ENCODE measurements at regions not wholly inside any gene's neighbourhood (a gene's known extent, or its start where the extent isn't known, plus 50 kb on each side); places are given as distances from the start of the nearest gene placed in this dataset.

DNA sequence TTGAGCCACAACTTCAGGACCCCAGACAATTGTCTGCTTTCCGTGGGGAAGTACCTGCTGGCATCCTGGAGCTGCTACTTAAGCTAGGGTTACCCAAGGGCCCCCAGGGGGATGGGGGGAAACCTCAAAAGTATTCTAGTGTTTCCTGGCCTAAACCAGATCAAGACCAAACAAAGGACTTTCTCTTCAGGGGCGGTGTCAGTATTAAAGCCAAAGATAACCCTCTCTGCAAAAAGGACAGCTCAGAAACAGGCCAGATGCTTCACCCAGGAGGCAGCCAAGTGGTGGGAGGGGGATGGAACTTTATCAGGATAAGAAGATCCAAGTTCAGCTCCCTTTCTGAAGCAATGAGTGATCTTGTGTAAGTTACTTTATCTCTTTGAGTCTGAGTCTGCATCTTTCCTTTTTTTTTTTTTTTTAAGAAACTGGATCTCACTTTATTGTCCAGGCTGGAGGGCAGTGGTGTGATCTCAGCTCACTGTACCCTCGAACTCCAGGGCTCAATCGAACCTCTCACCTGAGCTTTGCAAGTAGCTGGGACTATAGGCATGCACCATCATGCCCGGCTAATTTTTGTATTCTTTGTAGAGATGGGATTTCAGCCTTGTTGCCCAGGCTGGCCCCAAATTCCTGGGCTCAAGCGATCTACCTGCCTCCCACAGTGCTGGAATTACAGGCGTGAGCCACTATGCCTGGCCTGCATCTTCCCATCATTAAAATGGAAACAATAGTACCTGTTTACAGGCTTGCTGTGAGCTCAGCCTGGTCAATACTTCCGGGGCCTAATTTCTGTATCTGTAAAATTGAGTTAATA lies 151.8 kb upstream of the PTPRM start:
- TF ChIP-seq, protein P1, sequence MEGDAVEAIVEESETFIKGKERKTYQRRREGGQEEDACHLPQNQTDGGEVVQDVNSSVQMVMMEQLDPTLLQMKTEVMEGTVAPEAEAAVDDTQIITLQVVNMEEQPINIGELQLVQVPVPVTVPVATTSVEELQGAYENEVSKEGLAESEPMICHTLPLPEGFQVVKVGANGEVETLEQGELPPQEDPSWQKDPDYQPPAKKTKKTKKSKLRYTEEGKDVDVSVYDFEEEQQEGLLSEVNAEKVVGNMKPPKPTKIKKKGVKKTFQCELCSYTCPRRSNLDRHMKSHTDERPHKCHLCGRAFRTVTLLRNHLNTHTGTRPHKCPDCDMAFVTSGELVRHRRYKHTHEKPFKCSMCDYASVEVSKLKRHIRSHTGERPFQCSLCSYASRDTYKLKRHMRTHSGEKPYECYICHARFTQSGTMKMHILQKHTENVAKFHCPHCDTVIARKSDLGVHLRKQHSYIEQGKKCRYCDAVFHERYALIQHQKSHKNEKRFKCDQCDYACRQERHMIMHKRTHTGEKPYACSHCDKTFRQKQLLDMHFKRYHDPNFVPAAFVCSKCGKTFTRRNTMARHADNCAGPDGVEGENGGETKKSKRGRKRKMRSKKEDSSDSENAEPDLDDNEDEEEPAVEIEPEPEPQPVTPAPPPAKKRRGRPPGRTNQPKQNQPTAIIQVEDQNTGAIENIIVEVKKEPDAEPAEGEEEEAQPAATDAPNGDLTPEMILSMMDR (IDR thresholded peaks at IDR 0.05), result no peak
- no peak for TF ChIP-seq POLR2A (IDR thresholded peaks at IDR 0.05)

Measured in upper lobe of left lung (tissue), 4 donors.